ENCODE measurements at regions not wholly inside any gene's neighbourhood (a gene's known extent, or its start where the extent isn't known, plus 50 kb on each side); places are given as distances from the start of the nearest gene placed in this dataset.

DNA sequence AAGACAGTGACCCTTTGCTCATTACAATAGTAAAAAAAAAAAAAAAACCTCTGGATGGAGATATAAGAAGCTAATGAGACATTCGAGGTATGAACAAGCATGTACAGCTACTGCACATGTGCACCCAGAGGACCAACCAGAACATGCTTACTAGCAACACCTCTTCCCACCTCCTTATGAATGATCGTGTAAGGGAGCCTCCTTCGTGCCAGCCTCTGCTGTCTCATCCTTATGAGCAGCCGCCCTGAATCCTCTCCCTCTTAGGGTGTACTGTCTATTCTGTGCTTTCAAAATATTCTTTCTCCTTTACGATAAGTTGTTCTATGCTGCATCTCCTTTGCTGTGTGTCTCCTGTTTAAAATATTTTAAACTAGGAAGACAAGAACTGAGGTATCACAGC lies 91.4 kb upstream of the ACSL3 start:
- TF ChIP-seq, protein P1, sequence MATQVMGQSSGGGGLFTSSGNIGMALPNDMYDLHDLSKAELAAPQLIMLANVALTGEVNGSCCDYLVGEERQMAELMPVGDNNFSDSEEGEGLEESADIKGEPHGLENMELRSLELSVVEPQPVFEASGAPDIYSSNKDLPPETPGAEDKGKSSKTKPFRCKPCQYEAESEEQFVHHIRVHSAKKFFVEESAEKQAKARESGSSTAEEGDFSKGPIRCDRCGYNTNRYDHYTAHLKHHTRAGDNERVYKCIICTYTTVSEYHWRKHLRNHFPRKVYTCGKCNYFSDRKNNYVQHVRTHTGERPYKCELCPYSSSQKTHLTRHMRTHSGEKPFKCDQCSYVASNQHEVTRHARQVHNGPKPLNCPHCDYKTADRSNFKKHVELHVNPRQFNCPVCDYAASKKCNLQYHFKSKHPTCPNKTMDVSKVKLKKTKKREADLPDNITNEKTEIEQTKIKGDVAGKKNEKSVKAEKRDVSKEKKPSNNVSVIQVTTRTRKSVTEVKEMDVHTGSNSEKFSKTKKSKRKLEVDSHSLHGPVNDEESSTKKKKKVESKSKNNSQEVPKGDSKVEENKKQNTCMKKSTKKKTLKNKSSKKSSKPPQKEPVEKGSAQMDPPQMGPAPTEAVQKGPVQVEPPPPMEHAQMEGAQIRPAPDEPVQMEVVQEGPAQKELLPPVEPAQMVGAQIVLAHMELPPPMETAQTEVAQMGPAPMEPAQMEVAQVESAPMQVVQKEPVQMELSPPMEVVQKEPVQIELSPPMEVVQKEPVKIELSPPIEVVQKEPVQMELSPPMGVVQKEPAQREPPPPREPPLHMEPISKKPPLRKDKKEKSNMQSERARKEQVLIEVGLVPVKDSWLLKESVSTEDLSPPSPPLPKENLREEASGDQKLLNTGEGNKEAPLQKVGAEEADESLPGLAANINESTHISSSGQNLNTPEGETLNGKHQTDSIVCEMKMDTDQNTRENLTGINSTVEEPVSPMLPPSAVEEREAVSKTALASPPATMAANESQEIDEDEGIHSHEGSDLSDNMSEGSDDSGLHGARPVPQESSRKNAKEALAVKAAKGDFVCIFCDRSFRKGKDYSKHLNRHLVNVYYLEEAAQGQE (IDR thresholded peaks at IDR 0.05; ENCODE audit: insufficient replicate concordance, low read depth) = no peak
- TF ChIP-seq, protein P2, sequence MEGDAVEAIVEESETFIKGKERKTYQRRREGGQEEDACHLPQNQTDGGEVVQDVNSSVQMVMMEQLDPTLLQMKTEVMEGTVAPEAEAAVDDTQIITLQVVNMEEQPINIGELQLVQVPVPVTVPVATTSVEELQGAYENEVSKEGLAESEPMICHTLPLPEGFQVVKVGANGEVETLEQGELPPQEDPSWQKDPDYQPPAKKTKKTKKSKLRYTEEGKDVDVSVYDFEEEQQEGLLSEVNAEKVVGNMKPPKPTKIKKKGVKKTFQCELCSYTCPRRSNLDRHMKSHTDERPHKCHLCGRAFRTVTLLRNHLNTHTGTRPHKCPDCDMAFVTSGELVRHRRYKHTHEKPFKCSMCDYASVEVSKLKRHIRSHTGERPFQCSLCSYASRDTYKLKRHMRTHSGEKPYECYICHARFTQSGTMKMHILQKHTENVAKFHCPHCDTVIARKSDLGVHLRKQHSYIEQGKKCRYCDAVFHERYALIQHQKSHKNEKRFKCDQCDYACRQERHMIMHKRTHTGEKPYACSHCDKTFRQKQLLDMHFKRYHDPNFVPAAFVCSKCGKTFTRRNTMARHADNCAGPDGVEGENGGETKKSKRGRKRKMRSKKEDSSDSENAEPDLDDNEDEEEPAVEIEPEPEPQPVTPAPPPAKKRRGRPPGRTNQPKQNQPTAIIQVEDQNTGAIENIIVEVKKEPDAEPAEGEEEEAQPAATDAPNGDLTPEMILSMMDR (IDR thresholded peaks at IDR 0.05; ENCODE audit: insufficient read depth, low read length) = no peak
- no peak for TF ChIP-seq POLR2AphosphoS5 (IDR thresholded peaks at IDR 0.05; ENCODE audit: low read depth)

Measured in HL-60 (cell line).